ENCODE measurements at regions not wholly inside any gene's neighbourhood (a gene's known extent, or its start where the extent isn't known, plus 50 kb on each side); places are given as distances from the start of the nearest gene placed in this dataset.
A peak's percentile ranks its signal among the peaks of the same experiment; 100 is the strongest.
"Not testable (repeated sequence)": the region's sequence is repeated elsewhere in the genome, so short reads cannot be mapped to it uniquely, and the experiment has no call there.

- DNase-seq, result no peak
Observed at GRCh38 chr9:17083258-17083657, 51.6 kb upstream of the CNTLN start.

DNA sequence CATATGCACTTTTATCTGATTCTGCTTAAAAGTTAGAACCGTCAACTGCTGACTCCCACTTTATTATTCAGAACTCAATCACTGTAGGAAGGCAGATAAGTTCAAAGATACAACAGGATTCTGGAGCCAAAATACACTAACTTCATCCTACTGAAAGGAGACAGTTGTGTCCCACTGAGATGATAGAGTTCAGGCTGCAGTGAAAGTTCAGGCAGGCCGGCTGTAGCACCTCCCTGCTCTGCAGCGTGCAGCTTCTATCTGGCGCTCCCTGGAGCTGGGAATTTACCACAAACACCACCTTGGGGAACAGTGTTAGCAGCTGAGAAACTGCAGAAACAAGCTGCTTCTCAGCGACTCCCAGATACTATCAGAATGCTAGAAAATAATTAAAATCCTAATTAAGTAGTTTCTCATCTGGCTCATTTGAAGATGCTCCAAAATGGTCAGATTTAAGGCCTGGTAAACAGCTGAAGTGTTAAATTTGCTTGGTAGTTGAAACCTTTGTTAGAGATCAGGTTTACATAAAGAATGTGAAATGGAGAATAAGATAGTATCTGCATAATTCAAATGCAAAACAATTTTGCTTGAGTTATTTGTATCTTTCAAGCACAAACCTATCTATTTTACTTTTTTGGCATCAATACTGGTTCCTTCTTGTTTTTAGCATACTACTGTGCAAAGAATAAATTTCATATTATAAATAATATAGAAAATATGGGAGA lies 52.3 kb upstream of the CNTLN start:
- DNase-seq, result no peak

DNA sequence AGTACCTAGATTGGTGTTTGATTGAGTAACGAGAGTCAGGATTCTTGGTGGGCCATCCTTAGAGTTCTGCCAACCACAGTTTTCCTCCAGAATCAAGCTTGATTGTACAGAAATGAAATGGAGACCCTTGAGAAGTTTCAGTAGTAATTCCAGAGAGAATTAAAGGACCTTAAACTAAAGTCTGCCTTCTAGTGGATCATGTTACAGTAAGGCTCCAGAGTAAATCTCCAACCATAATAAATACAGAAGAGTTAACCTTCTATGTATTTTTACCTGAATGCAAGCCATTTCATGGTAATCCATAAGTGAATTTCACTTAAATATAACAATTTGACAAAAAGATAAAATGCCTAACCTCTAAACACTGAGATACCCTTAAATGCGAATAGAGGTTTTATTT lies 53.0 kb upstream of the CNTLN start:
- DNase-seq, result no peak

GRCh38 chr9:17081351-17081750 lies 53.5 kb upstream of the CNTLN start:
- DNase-seq, result no peak

GRCh38 chr9:17075758-17076485 lies 58.9 kb upstream of the CNTLN start:
- no peak for DNase-seq

DNA sequence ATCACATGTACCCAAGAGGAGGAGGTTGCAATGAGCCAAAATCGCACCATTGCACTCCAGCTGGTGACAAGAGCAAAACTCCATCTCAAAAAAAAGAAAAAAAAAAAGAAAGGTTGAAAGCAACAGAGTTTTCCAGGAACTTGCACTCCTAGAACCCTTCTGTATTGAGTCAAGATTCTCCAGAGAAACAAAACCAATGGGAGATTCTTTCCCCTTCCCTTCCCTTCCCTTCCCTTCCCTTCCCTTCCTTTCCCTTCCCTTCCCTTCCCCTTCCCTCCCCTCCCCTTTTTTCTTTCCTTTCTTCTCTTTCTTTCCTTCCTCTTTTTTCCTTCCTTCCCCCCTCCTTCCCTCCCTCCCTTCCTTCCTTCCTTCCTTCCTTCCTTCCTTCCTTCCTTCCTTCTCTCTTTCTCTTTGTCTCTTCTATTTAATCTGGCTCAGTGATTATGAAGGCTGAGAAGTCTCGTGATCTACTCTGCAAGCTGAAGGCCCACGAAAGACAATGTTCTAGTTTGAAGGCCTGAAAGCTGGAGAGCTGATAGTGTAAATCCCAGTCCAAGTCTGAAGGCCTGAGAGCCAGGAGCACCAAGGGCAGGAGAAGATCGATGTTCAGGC lies 59.6 kb upstream of the CNTLN start:
- no peak for DNase-seq

- not testable (repeated sequence) for DNase-seq
Observed at GRCh38 chr9:17072563-17072962, 62.3 kb upstream of the CNTLN start.

DNA sequence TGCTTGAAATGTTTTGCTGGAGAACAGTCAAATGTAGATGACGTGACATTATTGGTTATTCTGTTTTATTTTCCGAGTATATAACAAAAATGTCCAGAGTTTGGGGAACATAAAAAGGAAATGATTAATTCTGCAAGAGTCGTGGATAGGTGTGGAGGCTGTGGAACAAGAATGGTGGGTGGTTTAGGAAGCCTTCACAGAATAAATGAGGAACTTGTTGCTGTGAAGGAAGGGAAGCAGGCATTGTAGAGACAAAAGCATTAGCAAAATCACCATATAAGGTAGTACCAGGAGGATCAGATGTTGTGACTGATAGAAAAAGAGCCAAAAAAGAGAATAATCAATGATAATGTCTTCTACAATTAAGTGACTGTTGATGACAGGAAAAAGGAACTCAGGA lies 66.2 kb upstream of the CNTLN start:
- no peak for DNase-seq

DNA sequence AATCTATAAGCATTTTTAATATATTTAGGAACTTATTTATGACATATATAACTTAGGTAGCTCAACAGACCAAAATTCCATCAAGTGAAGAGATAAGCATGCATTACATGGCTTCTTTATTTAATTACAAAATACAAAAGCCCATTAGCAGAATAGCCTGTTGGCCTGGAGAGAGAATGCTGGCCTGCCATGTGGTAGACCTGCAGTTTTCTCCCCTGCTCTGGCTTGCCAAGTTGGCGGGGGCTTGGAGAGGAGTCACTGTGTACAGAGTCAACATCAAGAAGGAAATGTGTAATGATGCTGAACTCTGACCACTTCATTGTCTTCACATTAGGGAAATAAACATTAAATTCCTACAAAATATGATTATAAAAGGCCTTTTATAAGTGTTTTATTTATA lies 69.8 kb upstream of the CNTLN start:
- no peak for DNase-seq

DNA sequence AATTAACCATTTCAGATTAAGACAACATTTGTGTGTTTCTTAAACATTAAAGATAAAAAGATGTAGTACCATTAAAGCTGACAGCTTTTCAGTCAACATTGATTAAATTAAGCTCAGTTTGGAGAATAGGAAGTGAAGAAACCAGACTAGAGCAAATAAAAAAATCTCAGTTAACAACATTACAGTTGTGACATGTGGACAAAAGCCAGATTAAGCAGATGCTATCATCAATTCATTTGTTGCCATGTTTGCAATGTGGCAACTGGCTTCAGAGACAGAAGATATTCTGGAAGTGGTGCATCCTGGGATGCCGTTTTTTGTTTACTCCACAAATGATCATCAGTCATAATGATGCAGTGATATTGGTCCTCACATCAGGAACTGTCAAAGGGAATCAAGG lies 70.3 kb upstream of the CNTLN start:
- no peak for DNase-seq

DNA sequence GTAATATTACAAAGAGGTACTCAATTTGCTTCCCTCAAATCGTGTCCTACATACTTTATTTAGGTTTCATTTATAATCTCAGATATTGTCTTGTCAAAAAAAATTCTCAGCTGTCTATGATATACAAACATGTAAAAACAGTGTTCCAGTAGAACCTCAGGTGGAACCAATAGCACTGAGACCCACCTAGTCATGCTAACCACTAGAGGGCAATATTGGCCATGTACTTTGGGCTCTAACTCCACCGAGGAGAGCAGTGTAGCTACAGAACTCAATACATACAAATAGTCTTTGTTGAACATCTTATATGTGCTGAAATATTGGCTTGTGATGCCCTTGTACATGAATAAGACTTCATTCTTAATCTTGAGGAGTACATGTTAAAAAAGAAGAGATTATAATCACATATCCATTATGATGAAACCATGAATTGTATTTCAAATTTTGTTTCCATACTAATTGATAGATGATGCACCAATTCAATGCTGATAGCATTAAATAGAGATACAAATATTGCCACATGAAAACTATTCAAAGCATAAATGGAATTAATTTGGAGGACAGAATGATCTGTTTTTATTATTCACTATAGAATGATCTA lies 71.2 kb upstream of the CNTLN start:
- peak; percentile 6 for DNase-seq

DNA sequence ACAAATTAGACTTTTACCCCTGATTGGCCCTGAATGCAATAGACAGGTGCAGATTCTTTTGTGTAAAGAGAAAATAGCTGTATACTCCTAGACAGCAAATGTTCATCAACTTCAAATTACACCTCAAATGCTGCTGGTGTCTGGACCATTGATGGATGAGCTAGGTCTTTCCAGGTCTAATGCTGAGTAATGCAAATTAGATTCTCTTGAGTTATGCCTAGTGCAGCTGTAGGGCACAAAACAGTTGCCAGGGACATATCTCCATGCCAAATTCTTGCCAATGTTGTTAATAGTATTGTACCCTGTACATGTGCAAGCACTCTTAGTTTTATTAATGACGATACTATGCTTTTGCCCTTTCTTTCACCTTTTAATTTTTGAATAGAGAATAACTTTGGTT lies 72.3 kb upstream of the CNTLN start:
- DNase-seq, result no peak

DNA sequence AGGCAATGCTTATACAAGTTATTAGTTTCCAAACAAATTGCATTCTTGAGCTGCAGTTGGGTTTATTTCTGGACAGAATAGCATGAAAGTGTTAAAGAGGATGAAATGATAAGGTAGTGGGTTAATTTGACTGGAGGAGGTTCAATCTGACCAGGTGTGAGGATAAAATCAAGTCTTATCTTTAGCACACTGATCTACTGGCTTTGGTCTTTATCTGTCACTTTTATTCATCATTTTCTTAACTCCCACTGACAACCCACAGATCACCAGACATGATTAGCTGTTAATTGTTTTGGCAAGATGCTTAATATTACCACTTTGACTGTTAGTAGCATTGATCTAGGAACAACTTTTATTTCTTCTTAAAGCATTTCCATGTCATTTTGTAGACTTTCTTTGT lies 74.4 kb upstream of the CNTLN start:
- DNase-seq, result no peak

DNA sequence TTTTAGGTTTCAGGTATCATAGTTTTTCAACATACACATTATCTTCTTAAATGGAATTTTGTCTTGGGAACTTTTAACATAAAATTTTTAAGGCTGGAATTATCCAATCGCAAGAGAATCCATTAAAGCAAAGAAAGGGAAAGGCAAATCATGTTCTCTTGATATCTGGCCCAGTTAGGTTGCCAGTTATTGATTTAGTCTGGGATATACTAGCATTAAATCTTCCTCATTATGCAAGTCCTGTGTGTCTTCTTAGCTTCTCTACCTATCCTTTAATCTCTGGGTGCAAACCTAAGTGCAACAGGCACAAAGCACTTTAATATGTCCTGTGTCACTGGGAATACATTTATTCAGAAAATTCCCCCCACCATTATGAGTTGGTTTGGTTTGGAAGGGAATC lies 75.4 kb upstream of the CNTLN start:
- no peak for DNase-seq

- no peak for DNase-seq
Observed at GRCh38 chr9:17057729-17058128, 77.1 kb upstream of the CNTLN start.

DNA sequence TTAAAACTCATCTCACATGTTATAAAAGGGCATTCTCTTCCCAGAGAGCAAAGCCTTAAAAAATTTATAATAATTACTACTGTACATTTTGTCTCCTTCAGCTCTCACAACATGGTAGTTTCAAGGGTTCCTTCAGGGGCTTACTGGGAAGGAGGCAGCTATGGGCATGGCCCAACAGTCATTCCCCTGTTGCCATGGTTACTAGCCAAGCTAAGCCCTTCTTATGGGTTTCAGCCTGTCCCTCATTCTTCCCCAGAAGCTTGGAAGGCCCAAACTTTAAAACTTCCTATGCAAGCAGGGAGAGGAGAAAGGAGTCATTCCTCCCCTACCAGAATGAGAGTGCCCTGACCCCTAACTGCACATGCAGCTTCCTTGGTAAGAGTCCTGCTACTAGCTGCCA lies 82.2 kb upstream of the CNTLN start:
- no peak for DNase-seq

GRCh38 chr9:17045381-17045940 lies 89.4 kb upstream of the CNTLN start:
- DNase-seq, result no peak

DNA sequence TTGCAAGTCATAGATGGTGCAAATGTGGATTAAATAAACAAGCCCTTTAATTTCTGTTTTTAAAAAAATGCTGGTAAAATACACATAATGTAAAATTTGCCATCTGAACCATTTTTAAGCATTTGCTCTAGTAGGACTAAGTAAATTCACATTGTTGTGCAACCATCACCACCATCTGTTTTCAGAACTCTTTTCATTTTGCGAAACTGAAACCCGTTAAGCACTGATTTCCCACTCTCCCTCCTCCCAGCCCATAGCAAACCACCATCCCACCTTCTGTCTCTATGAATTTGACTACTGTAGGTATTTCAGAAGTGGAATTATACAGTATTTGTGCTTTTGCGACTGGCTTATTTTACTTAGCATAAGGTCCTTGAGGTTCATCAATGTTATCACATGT lies 103.3 kb upstream of the CNTLN start:
- no peak for DNase-seq

GRCh38 chr9:17025281-17025680 lies 109.6 kb upstream of the CNTLN start:
- DNase-seq, result no peak

DNA sequence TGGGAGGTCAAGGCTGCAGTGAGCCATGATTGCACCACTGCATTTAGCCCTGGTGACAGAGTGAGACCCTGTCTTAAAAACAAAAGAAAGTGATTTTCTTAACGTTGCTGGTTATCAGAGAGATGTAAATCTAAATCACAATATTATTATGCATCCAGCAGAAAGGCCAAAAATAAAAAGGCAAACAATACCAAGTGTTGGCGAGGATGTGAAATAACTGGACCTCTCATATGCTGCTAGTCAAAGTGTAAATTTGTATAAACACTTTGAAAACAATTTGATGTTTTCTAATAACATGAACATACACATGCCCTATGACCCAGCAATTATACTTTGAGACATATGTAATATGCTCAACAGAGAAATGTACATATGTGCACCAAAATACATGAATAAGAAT lies 110.7 kb upstream of the CNTLN start:
- DNase-seq, result no peak

GRCh38 chr9:17021387-17021970 lies 113.4 kb upstream of the CNTLN start:
- no peak for DNase-seq

- no peak for DNase-seq
Observed at GRCh38 chr9:17019398-17019797, 115.4 kb upstream of the CNTLN start.

GRCh38 chr9:17018540-17019196 lies 116.2 kb upstream of the CNTLN start:
- no peak for DNase-seq

All from activated CD4-positive, alpha-beta T cell treated with anti-CD3 and anti-CD28 coated beads for 48 hours (primary cell).